Gastrocnemius medialis (tissue), 4 donors: ENCODE measurements at regions not wholly inside any gene's neighbourhood (a gene's known extent, or its start where the extent isn't known, plus 50 kb on each side); places are given as distances from the start of the nearest gene placed in this dataset.

ENCODE experiments used
- CTCF ChIP-seq, 5 experiments: fragments of 450-650 bp in 3 of 5; fragments of 200-600 bp in 2 of 5; sonication (generic) in 2 of 5; IDR thresholded peaks in 4 of 5; conservative IDR thresholded peaks in 1 of 5; 1 replicate in 4 of 5; 2 replicates in 1 of 5; pipeline ENCODE4 v1.5.1; 2016 to 2019; ENCODE audit warnings: antibody characterized with exemption in 5 of 5, mild to moderate bottlenecking in 3 of 5, moderate library complexity in 3 of 5
- POLR2A ChIP-seq, 2 donors: fragments of 450-650 bp; IDR thresholded peaks; one replicate each; pipeline ENCODE4 v1.6.1; 2017; ENCODE audit warnings: antibody characterized with exemption in 2 of 2, mild to moderate bottlenecking in 2 of 2, moderate library complexity in 2 of 2

GRCh38 chr15:61479613-61480012, 250.5 kb upstream of the RORA start:
- TF ChIP-seq CTCF (IDR thresholded peaks at IDR 0.05 in 4 of 5, conservative IDR thresholded peaks at IDR 0.05 in 1 of 5) (no peak), POLR2A (IDR thresholded peaks at IDR 0.05) (no peak)
